ENCODE measurements at regions not wholly inside any gene's neighbourhood (a gene's known extent, or its start where the extent isn't known, plus 50 kb on each side); places are given as distances from the start of the nearest gene placed in this dataset.

DNA sequence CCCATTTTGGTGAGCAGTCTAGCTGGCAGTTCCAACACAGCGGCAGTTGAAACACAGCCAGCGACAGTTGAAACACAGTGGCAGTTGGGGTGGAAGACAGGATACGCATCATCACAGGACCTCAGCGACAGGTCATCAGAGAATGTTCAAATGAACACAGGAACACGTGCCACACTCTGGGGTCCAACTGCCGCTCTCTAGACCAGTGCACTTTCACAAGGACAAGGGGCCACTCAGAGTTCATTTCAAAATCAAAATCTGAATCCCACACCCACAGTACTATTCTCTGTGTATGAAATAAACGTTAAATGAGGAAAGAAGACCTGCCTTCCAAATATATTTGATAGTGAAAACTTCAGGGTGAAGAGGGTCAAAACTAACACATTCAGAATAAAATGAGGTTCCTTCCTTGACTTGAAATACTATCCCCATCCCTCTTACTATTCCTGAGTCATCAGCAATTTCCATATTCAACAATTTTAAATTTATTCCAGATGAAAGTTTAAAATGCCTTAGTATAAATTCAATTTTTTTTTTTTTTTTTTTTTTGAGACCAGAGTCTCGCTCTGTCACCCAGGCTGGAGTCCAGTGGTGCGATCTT is 53.0 kb upstream of the SIMC1 start:
- no peaks in the 10 kb centered on the region for H3K4me1 ChIP-seq (ENCODE audit: control insufficient read depth, insufficient read depth, low read length)
- no peaks in the 10 kb centered on the region for H3K36me3 ChIP-seq (ENCODE audit: control insufficient read depth, insufficient read depth, low read length)
- H3K27me3 ChIP-seq (ENCODE audit: control insufficient read depth, insufficient read depth, low read length): peaks cover 5% of the 10 kb centered on the region
- no peak overlapping the region for H3K9ac ChIP-seq (ENCODE audit: low read depth, low read length)
- H3K4me3 ChIP-seq (ENCODE audit: low read depth, low read length): no peak overlapping the region
- no peaks in the 10 kb centered on the region for H3K9me3 ChIP-seq (ENCODE audit: control insufficient read depth, insufficient read depth, low read length)

DNA sequence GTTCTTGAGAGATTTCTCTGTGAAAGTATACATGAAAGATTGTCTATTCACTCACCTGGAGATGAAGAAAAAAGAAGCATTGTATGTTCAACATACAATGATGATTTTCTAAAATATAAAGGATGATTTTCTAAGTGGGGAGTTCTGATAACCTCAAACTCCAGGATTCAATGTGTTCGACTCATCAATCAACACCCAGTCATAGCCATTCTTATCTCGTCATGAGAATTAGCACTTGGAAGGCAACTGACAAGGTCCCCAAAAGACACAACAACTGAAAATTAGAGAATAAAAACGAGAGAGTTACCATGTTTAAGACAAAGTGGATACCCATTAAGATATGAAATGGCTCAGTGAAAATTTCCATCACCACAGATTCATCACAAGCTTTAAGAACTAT is 52.1 kb upstream of the SIMC1 start:
- no peaks in the 10 kb centered on the region for H3K9me3 ChIP-seq (ENCODE audit: control insufficient read depth, insufficient read depth, low read length)

DNA sequence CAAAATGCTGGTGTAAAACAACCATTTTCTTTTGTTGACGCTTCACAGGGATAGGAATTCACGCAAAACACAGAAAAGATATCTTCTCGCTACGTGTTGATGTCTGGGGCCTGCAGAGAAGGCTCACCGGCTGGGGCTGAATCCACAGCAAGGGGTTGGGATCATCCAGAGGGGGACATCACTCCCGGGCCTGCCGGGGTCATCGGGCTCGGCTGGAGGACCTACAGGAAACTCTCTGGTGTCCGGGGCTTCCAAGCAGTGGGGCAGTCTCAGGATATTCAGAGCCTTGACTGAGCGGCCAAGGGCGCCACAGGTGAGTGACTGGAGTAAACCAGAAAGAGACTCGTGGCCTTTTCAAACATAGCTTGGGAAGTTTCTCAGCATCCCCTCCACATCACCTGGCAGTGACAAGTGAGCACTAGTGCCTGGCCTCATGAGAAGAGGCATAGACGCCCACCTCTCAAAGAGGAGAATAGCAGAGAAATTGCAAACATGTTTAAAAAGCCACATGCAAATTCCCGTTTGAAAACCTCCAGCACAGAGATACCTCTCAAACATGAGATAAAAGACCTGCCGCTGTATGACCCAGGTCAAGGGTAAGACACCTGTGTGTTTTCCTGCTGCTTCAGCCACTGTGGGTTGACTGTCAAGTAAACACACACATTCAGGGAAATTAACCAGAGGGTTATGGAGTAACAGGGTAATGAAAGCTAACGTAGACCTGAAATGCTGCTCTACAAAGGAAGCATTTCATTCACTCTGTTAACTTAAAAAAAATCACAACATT is 50.8 kb upstream of the SIMC1 start:
- H3K27me3 ChIP-seq (ENCODE audit: control insufficient read depth, insufficient read depth, low read length): peaks cover 5% of the 10 kb centered on the region
- no peak overlapping the region for H3K4me3 ChIP-seq (ENCODE audit: low read depth, low read length)
- no peaks in the 10 kb centered on the region for H3K9me3 ChIP-seq (ENCODE audit: control insufficient read depth, insufficient read depth, low read length)
- no peaks in the 10 kb centered on the region for H3K36me3 ChIP-seq (ENCODE audit: control insufficient read depth, insufficient read depth, low read length)
- H3K4me1 ChIP-seq (ENCODE audit: control insufficient read depth, insufficient read depth, low read length): no peaks in the 10 kb centered on the region
- no peak overlapping the region for H3K9ac ChIP-seq (ENCODE audit: low read depth, low read length)

More for the DNA sequence above, 52.1 kb upstream of the SIMC1 start:
- H3K27me3 ChIP-seq (ENCODE audit: control insufficient read depth, insufficient read depth, low read length): peaks cover 5% of the 10 kb centered on the region
- H3K9ac ChIP-seq (ENCODE audit: low read depth, low read length): no peak overlapping the region
- no peak overlapping the region for H3K4me3 ChIP-seq (ENCODE audit: low read depth, low read length)
- no peaks in the 10 kb centered on the region for H3K4me1 ChIP-seq (ENCODE audit: control insufficient read depth, insufficient read depth, low read length)
- no peaks in the 10 kb centered on the region for H3K36me3 ChIP-seq (ENCODE audit: control insufficient read depth, insufficient read depth, low read length)

DNA sequence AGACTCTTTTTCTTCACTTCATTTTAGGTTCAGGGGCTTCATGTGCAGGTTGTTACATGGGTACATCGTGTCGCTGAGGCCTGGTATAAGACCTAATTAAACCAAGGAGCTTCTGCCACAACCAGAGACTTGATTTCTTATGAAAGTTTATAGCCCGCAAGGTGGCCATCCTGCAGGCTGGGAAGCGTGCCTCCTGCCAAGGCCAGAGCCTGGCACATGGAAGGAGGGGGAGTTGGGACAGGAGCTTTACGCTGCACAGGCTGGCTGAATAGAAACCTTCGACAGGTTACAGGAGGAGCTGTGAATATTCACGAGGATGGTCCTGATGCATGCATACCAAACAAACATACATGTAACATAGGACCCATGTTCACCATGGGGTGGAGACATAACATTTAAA is 50.1 kb upstream of the SIMC1 start:
- H3K4me3 ChIP-seq (ENCODE audit: low read depth, low read length): no peak overlapping the region
- H3K36me3 ChIP-seq (ENCODE audit: control insufficient read depth, insufficient read depth, low read length): no peaks in the 10 kb centered on the region
- H3K9ac ChIP-seq (ENCODE audit: low read depth, low read length): no peak overlapping the region
- H3K4me1 ChIP-seq (ENCODE audit: control insufficient read depth, insufficient read depth, low read length): no peaks in the 10 kb centered on the region
- peaks cover 9% of the 10 kb centered on the region for H3K27me3 ChIP-seq (ENCODE audit: control insufficient read depth, insufficient read depth, low read length)
- H3K9me3 ChIP-seq (ENCODE audit: control insufficient read depth, insufficient read depth, low read length): no peaks in the 10 kb centered on the region

Measured in iPS-15b (cell line).